ENCODE measurements at regions not wholly inside any gene's neighbourhood (a gene's known extent, or its start where the extent isn't known, plus 50 kb on each side); places are given as distances from the start of the nearest gene placed in this dataset.

DNA sequence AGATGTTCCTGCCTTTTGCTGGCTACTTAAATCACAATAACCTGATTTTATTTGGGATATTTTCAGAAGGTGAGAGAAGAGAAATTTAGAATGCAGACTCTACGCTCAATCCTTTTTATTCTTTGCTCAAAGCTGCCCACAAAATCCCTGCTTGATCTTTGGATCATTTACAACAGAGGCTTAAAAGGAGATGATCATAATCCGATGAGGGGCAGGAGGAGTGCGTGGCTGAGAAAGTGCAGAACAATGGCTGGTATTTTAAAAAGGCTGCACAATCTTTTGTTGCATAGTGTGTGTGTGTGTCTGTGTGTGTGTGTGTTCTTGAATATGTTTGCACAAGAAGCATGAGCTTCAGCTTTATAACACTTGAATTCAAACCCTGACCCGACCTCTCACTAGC is 256.3 kb upstream of the MYT1L start:
- H3K9me3 ChIP-seq (ENCODE audit: control insufficient read depth in 1 of 2, insufficient read depth in 1 of 2, low read length in 2 of 2), result peaks cover 0 to 3% of the 10 kb centered on the region in 2 experiments
- no peak for DNase-seq
- Mint-ChIP-seq H3K36me3 (ENCODE audit: low read depth) (no peaks in the 10 kb centered on the region), H3K4me3 (no peak overlapping the region), H3K4me1 (ENCODE audit: low read depth) (no peaks in the 10 kb centered on the region), H3K27ac (no peak overlapping the region), H3K9me3 (no peaks in the 10 kb centered on the region), H3K27me3 (no peaks in the 10 kb centered on the region)
- POLR2A ChIA-PET, result no interaction called here
- TF ChIP-seq, protein P1, sequence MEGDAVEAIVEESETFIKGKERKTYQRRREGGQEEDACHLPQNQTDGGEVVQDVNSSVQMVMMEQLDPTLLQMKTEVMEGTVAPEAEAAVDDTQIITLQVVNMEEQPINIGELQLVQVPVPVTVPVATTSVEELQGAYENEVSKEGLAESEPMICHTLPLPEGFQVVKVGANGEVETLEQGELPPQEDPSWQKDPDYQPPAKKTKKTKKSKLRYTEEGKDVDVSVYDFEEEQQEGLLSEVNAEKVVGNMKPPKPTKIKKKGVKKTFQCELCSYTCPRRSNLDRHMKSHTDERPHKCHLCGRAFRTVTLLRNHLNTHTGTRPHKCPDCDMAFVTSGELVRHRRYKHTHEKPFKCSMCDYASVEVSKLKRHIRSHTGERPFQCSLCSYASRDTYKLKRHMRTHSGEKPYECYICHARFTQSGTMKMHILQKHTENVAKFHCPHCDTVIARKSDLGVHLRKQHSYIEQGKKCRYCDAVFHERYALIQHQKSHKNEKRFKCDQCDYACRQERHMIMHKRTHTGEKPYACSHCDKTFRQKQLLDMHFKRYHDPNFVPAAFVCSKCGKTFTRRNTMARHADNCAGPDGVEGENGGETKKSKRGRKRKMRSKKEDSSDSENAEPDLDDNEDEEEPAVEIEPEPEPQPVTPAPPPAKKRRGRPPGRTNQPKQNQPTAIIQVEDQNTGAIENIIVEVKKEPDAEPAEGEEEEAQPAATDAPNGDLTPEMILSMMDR (IDR thresholded peaks at IDR 0.05), result no peak
- H3K4me3 ChIP-seq (ENCODE audit: low read length), result no peak overlapping the region
- no peak overlapping the region for H3K27ac ChIP-seq (ENCODE audit: low read depth in 1 of 2, low read length in 2 of 2)
- CTCF ChIA-PET, result no interaction called here
- no peaks in the 10 kb centered on the region for H3K36me3 ChIP-seq (ENCODE audit: insufficient read depth, low read length)
- no peaks in the 10 kb centered on the region for H3K4me1 ChIP-seq (ENCODE audit: insufficient read depth, low read length)
- intact Hi-C loops (cut with DNase I, micrococcal nuclease), result no loop called here
- ATAC-seq (ENCODE audit: poor library complexity), result no peak
- H3K27me3 ChIP-seq (ENCODE audit: control insufficient read depth in 1 of 2, insufficient read depth in 2 of 2, low read length in 2 of 2), result no peaks in the 10 kb centered on the region

DNA sequence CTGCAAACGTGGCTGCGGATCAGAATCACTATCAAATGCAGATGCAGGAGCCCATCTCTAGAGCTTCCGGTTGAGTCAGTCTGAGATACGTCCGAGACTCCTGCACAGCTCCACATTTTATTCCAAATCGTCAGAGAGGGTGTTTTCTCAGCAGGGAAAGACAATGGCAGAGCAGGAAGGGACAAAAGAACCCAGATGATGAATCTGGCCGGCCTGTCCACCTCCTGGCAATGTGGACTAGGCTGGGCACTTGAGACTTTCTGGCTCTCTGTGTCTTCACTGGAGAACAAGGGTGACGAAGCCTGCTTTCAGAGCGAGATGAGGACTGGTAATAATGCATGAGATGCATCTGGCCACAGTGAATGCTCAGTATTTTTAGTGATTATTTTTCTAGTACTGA is 255.9 kb upstream of the MYT1L start:
- Histone ChIP-seq H3K9me3 (ENCODE audit: control insufficient read depth in 1 of 2, insufficient read depth in 1 of 2, low read length in 2 of 2) (no peaks in the 10 kb centered on the region), H3K36me3 (ENCODE audit: insufficient read depth, low read length) (no peaks in the 10 kb centered on the region), H3K27ac (ENCODE audit: low read depth in 1 of 2, low read length in 2 of 2) (no peak overlapping the region), H3K4me1 (ENCODE audit: insufficient read depth, low read length) (no peaks in the 10 kb centered on the region), H3K4me3 (ENCODE audit: low read length) (no peak overlapping the region), H3K27me3 (ENCODE audit: control insufficient read depth in 1 of 2, insufficient read depth in 2 of 2, low read length in 2 of 2) (no peaks in the 10 kb centered on the region)
- no peaks in the 10 kb centered on the region for H3K27me3 Mint-ChIP-seq
- DNase-seq (no peak), ATAC-seq (ENCODE audit: poor library complexity) (no peak)
- H3K4me3 Mint-ChIP-seq, result no peak overlapping the region
- no peaks in the 10 kb centered on the region for H3K4me1 Mint-ChIP-seq (ENCODE audit: low read depth)
- POLR2A ChIA-PET, result no interaction called here
- CTCF ChIA-PET, result no interaction called here
- no peaks in the 10 kb centered on the region for H3K36me3 Mint-ChIP-seq (ENCODE audit: low read depth)
- H3K27ac Mint-ChIP-seq, result no peak overlapping the region
- TF ChIP-seq, protein P1 (IDR thresholded peaks at IDR 0.05), result no peak
- intact Hi-C loops (cut with DNase I, micrococcal nuclease), result no loop called here
- no peaks in the 10 kb centered on the region for H3K9me3 Mint-ChIP-seq

DNA sequence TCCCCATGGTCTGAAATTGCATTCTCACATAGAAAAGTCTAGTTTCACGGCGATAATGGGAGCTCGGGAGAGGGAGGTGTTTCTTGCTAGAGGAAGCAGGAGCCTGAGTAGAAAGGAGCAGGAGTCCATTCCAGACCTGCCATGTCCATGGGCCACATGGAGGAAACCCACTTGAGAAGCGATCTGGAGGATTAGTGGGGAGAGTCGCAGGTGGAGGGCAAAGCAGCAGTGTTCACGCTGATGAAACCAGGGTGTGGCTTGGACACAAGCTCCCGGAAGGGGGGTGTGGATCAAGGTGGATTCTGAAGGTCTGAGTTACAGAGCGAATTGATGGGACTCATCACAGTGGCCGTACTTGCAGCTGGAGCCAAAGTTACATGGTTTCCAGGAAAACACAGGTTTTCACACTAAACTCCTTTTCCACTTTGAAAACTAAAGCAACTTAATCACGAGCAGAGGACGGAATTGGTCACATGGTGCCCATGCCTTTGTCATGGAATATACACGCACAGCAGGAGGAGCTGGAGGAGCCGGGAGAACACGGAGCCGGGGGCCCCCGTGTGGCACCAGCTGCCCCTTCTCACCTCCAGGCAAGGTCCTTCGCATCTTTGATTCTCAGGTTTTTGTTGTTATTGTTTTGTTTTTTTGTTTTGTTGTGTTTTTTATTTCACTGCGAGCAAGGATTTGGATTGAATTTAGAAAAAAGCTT is 255.1 kb upstream of the MYT1L start:
- no peak overlapping the region for H3K4me3 Mint-ChIP-seq
- no peak overlapping the region for H3K27ac ChIP-seq (ENCODE audit: low read depth in 1 of 2, low read length in 2 of 2)
- no peaks in the 10 kb centered on the region for H3K9me3 ChIP-seq (ENCODE audit: control insufficient read depth in 1 of 2, insufficient read depth in 1 of 2, low read length in 2 of 2)
- H3K4me1 ChIP-seq (ENCODE audit: insufficient read depth, low read length), result no peaks in the 10 kb centered on the region
- peaks cover 2% of the 10 kb centered on the region for H3K27me3 Mint-ChIP-seq
- no peaks in the 10 kb centered on the region for H3K27me3 ChIP-seq (ENCODE audit: control insufficient read depth in 1 of 2, insufficient read depth in 2 of 2, low read length in 2 of 2)
- H3K27ac Mint-ChIP-seq, result no peak overlapping the region
- DNase-seq (no peak), ATAC-seq (ENCODE audit: poor library complexity) (no peak)
- H3K4me1 Mint-ChIP-seq (ENCODE audit: low read depth), result no peaks in the 10 kb centered on the region
- TF ChIP-seq, protein P1 (IDR thresholded peaks at IDR 0.05), result no peak
- no peak overlapping the region for H3K4me3 ChIP-seq (ENCODE audit: low read length)
- ChIA-PET CTCF (no interaction called here), POLR2A (no interaction called here)
- H3K9me3 Mint-ChIP-seq, result no peaks in the 10 kb centered on the region
- no peaks in the 10 kb centered on the region for H3K36me3 ChIP-seq (ENCODE audit: insufficient read depth, low read length)
- intact Hi-C loops (cut with DNase I, micrococcal nuclease), result no loop called here
- no peaks in the 10 kb centered on the region for H3K36me3 Mint-ChIP-seq (ENCODE audit: low read depth)

Data from CD4-positive, alpha-beta T cell (primary cell).